Tongue (tissue), 1 donor: ENCODE measurements at regions not wholly inside any gene's neighbourhood (a gene's known extent, or its start where the extent isn't known, plus 50 kb on each side); places are given as distances from the start of the nearest gene placed in this dataset.

Source experiments
- DNase-seq: peaks from one replicate; pipeline ENCODE4 v3.0.0-alpha.2; 2015

DNA sequence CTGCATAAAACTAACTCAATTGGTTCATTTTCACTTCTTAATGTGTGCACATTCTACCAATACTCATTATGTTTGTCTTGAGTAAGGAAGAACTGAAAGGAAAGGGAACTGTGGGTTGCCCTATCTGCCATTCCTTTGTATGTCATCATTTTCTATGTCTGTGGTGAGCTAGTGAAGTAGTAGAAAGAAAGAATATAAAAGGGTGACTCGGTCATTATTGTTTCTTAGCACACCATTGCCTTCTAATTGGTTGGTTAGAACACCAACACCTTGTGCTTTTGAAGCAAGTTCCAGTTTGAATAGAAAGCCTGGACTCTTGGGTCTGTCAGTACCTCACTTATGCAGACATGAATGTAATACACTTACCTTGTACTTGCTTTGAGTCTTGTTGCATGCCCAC lies 64.3 kb upstream of the MDFIC start:
- DNase-seq = no peak

- DNase-seq = no peak
These were observed 62.4 kb upstream of the MDFIC start for GRCh38 chr7:114859477-114859876.

DNA sequence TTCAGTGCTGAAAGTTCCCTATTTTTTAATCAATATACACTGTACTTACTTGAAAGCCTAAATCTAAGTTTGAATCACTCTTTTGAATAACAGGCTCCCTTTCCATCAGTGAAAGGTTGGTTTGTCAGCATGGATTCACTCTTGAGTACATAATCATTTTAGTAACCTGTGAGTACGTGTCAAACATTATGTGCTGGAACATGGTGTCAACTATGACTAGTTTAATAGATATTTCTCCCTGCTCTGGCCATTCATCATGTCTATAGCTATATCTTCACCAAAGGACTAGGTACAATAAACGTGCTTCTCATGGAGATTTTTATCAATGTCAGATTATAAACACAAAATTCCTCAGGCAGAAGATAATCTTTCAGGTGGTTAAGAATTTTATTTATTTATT lies 61.7 kb upstream of the MDFIC start:
- no peak for DNase-seq

DNA sequence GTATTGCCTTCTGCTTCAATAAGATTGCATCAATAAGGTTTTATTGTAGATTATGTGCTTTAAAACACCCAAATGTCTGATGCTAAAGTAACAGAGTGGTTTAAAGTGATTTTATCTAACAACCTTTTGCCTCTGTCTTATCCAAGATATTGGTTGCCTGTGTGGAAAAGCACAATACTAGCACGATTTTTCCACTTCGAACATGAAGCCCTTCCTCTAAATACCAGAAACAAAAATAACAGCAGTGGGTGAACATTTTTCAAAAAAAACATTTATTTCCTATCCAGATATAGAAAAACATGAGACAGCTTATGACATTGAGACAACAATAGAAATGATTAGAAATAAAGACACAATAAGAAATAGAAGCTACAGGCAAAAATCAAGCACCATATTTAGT lies 59.5 kb upstream of the MDFIC start:
- no peak for DNase-seq

DNA sequence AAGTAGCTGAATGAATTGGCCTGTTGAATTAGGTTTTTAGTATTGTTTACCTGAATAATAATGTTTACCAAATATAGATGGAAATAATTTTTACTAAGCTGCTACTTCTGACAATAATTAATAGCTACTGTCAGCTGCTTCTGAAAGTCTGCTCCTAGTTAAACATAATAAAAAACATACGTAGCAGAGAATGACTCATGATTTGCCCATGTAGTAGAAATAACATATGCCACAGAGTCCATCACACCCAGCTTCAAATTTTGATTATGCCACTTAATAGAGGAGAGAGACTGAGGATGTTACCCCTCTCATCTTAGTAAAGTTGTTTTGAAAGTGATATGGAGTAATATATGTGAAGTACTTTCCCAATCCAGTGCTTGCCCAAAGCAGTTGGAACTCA lies 57.6 kb upstream of the MDFIC start:
- no peak for DNase-seq

DNA sequence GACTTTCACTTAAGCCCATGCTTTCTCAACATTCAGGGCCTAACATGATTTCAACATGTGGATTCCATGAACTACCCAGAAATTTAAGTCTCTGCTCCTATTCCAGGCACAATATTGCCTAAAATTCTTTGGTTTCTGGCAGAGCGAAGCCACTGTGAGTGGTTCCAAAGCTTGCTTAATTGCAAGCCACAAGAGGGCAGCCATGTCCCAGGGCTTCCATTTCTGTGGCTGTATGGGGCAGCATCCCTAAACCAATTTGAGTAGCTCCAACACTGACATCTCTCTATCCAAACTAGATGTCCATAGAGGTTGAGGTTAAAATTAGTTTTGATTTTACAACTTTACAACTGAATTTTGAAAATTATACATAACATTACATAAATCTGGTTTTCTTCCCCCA lies 56.3 kb upstream of the MDFIC start:
- DNase-seq = peak; percentile 32
